ENCODE measurements at regions not wholly inside any gene's neighbourhood (a gene's known extent, or its start where the extent isn't known, plus 50 kb on each side); places are given as distances from the start of the nearest gene placed in this dataset.

DNA sequence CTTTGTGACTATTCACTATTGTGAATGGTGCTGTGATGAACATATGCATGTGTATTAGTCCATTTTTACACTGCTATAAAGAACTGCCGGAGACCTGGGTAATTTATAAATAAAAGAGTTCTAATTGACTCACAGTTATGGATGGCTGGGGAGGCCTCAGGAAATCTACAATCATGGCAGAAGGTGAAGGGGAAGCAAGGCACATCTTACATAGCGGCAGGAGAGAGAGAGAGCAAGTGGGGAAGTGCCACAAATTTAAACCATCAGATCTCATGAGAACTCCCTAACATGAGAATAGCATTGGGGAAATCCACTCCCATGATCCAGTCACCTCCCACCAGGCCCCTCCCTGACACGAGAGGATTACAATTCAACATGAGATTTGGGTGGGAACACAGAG is 90.8 kb downstream of the ATP23 start:
- Histone ChIP-seq H3K9me2 (ENCODE audit: low read depth, low read length) (no peaks in the 10 kb centered on the region), H3K4me3 (ENCODE audit: low read depth, low read length, poor library complexity, severe bottlenecking) (no peak overlapping the region), H3K9ac (ENCODE audit: low read length) (no peak overlapping the region), H2AFZ (ENCODE audit: low read length) (no peak overlapping the region), H4K20me1 (ENCODE audit: insufficient read depth, low read length) (no peaks in the 10 kb centered on the region), H3K4me1 (ENCODE audit: insufficient read depth, low read length, severe bottlenecking) (no peaks in the 10 kb centered on the region), H3K27me3 (ENCODE audit: insufficient read depth, low read length) (no peaks in the 10 kb centered on the region; the same call in 1 of the 2 replicates), H3K9me3 (ENCODE audit: low read length) (peaks cover 2% of the 10 kb centered on the region; the same call in 1 of the 2 replicates), H3K79me2 (ENCODE audit: insufficient read depth, low read length) (no peaks in the 10 kb centered on the region), H3K4me2 (ENCODE audit: low read length) (no peak overlapping the region), H3K36me3 (ENCODE audit: insufficient read depth, low read length) (no peaks in the 10 kb centered on the region), H3F3A (ENCODE audit: insufficient read depth, low read length) (no peaks in the 10 kb centered on the region), H3K27ac (ENCODE audit: low read depth, low read length, poor library complexity, severe bottlenecking) (no peak overlapping the region)
- TF ChIP-seq, protein P1, sequence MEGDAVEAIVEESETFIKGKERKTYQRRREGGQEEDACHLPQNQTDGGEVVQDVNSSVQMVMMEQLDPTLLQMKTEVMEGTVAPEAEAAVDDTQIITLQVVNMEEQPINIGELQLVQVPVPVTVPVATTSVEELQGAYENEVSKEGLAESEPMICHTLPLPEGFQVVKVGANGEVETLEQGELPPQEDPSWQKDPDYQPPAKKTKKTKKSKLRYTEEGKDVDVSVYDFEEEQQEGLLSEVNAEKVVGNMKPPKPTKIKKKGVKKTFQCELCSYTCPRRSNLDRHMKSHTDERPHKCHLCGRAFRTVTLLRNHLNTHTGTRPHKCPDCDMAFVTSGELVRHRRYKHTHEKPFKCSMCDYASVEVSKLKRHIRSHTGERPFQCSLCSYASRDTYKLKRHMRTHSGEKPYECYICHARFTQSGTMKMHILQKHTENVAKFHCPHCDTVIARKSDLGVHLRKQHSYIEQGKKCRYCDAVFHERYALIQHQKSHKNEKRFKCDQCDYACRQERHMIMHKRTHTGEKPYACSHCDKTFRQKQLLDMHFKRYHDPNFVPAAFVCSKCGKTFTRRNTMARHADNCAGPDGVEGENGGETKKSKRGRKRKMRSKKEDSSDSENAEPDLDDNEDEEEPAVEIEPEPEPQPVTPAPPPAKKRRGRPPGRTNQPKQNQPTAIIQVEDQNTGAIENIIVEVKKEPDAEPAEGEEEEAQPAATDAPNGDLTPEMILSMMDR (IDR thresholded peaks at IDR 0.05; ENCODE audit: low read length): no peak
- no peak for TF ChIP-seq EZH2 (IDR thresholded peaks at IDR 0.05; ENCODE audit: borderline replicate concordance, low read length)

- no peak overlapping the region for H3K27ac ChIP-seq (ENCODE audit: low read depth, low read length, poor library complexity, severe bottlenecking)
- no peaks in the 10 kb centered on the region for H3K36me3 ChIP-seq (ENCODE audit: insufficient read depth, low read length)
- H3K9me3 ChIP-seq (ENCODE audit: low read length): peaks cover 2% of the 10 kb centered on the region; the same call in 1 of the 2 replicates
- no peak overlapping the region for H3K4me2 ChIP-seq (ENCODE audit: low read length)
- H3K9me2 ChIP-seq (ENCODE audit: low read depth, low read length): no peaks in the 10 kb centered on the region
- H3K9ac ChIP-seq (ENCODE audit: low read length): no peak overlapping the region
- no peaks in the 10 kb centered on the region for H4K20me1 ChIP-seq (ENCODE audit: insufficient read depth, low read length)
- H3K4me3 ChIP-seq (ENCODE audit: low read depth, low read length, poor library complexity, severe bottlenecking): no peak overlapping the region
- no peaks in the 10 kb centered on the region for H3K4me1 ChIP-seq (ENCODE audit: insufficient read depth, low read length, severe bottlenecking)
- TF ChIP-seq, protein P1 (IDR thresholded peaks at IDR 0.05; ENCODE audit: low read length): no peak
- no peak for TF ChIP-seq EZH2 (IDR thresholded peaks at IDR 0.05; ENCODE audit: borderline replicate concordance, low read length)
- H3K27me3 ChIP-seq (ENCODE audit: insufficient read depth, low read length): no peaks in the 10 kb centered on the region; the same call in 1 of the 2 replicates
- H3F3A ChIP-seq (ENCODE audit: insufficient read depth, low read length): no peaks in the 10 kb centered on the region
- no peaks in the 10 kb centered on the region for H3K79me2 ChIP-seq (ENCODE audit: insufficient read depth, low read length)
- H2AFZ ChIP-seq (ENCODE audit: low read length): no peak overlapping the region
These were observed 92.5 kb downstream of the ATP23 start for GRCh38 chr12:58033831-58034230.

- H3K9me3 ChIP-seq (ENCODE audit: low read length): peaks cover 2% of the 10 kb centered on the region; the same call in 1 of the 2 replicates
- no peak overlapping the region for H3K4me2 ChIP-seq (ENCODE audit: low read length)
These were observed 92.9 kb downstream of the ATP23 start for GRCh38 chr12:58034311-58034710.

More at GRCh38 chr12:58034311-58034710, 92.9 kb downstream of the ATP23 start:
- H3K4me3 ChIP-seq (ENCODE audit: low read depth, low read length, poor library complexity, severe bottlenecking): no peak overlapping the region
- H3K36me3 ChIP-seq (ENCODE audit: insufficient read depth, low read length): no peaks in the 10 kb centered on the region
- H3K79me2 ChIP-seq (ENCODE audit: insufficient read depth, low read length): no peaks in the 10 kb centered on the region
- TF ChIP-seq, protein P1 (IDR thresholded peaks at IDR 0.05; ENCODE audit: low read length): no peak
- TF ChIP-seq EZH2 (IDR thresholded peaks at IDR 0.05; ENCODE audit: borderline replicate concordance, low read length): no peak
- no peak overlapping the region for H3K9ac ChIP-seq (ENCODE audit: low read length)
- no peaks in the 10 kb centered on the region for H3K4me1 ChIP-seq (ENCODE audit: insufficient read depth, low read length, severe bottlenecking)
- no peaks in the 10 kb centered on the region for H3F3A ChIP-seq (ENCODE audit: insufficient read depth, low read length)
- H3K9me2 ChIP-seq (ENCODE audit: low read depth, low read length): no peaks in the 10 kb centered on the region
- H3K27me3 ChIP-seq (ENCODE audit: insufficient read depth, low read length): no peaks in the 10 kb centered on the region; the same call in 1 of the 2 replicates
- no peak overlapping the region for H2AFZ ChIP-seq (ENCODE audit: low read length)
- no peak overlapping the region for H3K27ac ChIP-seq (ENCODE audit: low read depth, low read length, poor library complexity, severe bottlenecking)
- H4K20me1 ChIP-seq (ENCODE audit: insufficient read depth, low read length): no peaks in the 10 kb centered on the region
